Caco-2 (cell line): ENCODE measurements at regions not wholly inside any gene's neighbourhood (a gene's known extent, or its start where the extent isn't known, plus 50 kb on each side); places are given as distances from the start of the nearest gene placed in this dataset.

Source experiments
- BruUV-seq: library from RNA; stranded (reverse); fragments of 400-500 nt; replicated peaks from 2 replicates; lab custom pipeline; 2021; lab: Mats Ljungman, UMichigan
- CTCF ChIA-PET: fragments of 300-600 bp; sonication (Branson Sonifier 250); formaldehyde crosslinking; loops from one replicate; lab custom pipeline; 2022; ENCODE audit warnings: antibody characterized with exemption; lab: Charles Lee
- POLR2A ChIA-PET: fragments of 300-600 bp; sonication (Branson Sonifier 250); formaldehyde crosslinking; loops from one replicate; lab custom pipeline; 2022; ENCODE audit warnings: antibody characterized with exemption; lab: Charles Lee
- DNase-seq, 2 experiments: peaks; one replicate each; pipeline versions ENCODE4 v3.0.0 to v3.0.0-alpha.2; 2020 to 2022
- H3K27me3 ChIP-seq: replicated peaks from 2 replicates; pipeline ENCODE4 v1.6.0; 2011; ENCODE audit warnings: low read length; ENCODE audit not compliant: control insufficient read depth, insufficient read depth
- H3K36me3 ChIP-seq: 2 replicates; pipeline ENCODE4 v1.5.1; 2011; ENCODE audit warnings: low read length; ENCODE audit not compliant: control insufficient read depth, insufficient read depth
- H3K4me1 ChIP-seq: fragments of 250-450 bp; sonication (Bioruptor Pico); 2 replicates; pipeline ENCODE4 v1.5.1; 2020; ENCODE audit warnings: mild to moderate bottlenecking
- H3K4me3 ChIP-seq: 2 replicates; pipeline ENCODE4 v1.5.1; 2011; ENCODE audit warnings: low read depth, mild to moderate bottlenecking, control low read depth, low read length
- H3K9me3 ChIP-seq: fragments of 250-450 bp; sonication (Bioruptor Pico); 2 replicates; pipeline ENCODE4 v1.5.1; 2020; ENCODE audit warnings: mild to moderate bottlenecking, moderate library complexity
- H3K27ac Mint-ChIP-seq: one replicate; pipeline ENCODE4 v1.8.0; 2022; ENCODE audit warnings: mixed read lengths; ENCODE audit not compliant: unreplicated experiment
- H3K27me3 Mint-ChIP-seq: one replicate; pipeline ENCODE4 v1.8.0; 2022; ENCODE audit warnings: mixed read lengths; ENCODE audit not compliant: insufficient read depth, unreplicated experiment
- H3K36me3 Mint-ChIP-seq: one replicate; pipeline ENCODE4 v1.8.0; 2022; ENCODE audit warnings: mild to moderate bottlenecking, mixed read lengths; ENCODE audit not compliant: insufficient read depth, unreplicated experiment
- H3K4me1 Mint-ChIP-seq: one replicate; pipeline ENCODE4 v1.8.0; 2022; ENCODE audit warnings: low read depth, mixed read lengths; ENCODE audit not compliant: unreplicated experiment
- H3K4me3 Mint-ChIP-seq: one replicate; pipeline ENCODE4 v1.8.0; 2022; ENCODE audit warnings: mild to moderate bottlenecking, moderate library complexity, mixed read lengths; ENCODE audit not compliant: unreplicated experiment
- H3K9me3 Mint-ChIP-seq: one replicate; pipeline ENCODE4 v1.8.0; 2022; ENCODE audit warnings: mixed read lengths; ENCODE audit not compliant: unreplicated experiment
- CTCF ChIP-seq, 2 experiments: fragments of 200-600 bp in 1 of 2; IDR thresholded peaks; 1 replicate in 1 of 2; 2 replicates in 1 of 2; pipeline versions ENCODE4 v1.5.1 to v1.8.0; 2011 to 2022; ENCODE audit warnings: antibody characterized with exemption in 1 of 2, control low read depth in 1 of 2, inconsistent platforms in 1 of 2, low read depth in 1 of 2, low read length in 1 of 2, mild to moderate bottlenecking in 1 of 2, moderate library complexity in 1 of 2; ENCODE audit not compliant: insufficient read depth in 1 of 2, severe bottlenecking in 1 of 2, unreplicated experiment in 1 of 2
- intact Hi-C: fragments of 100-400 bp; cut with micrococcal nuclease; formaldehyde crosslinking; loops from one replicate; pipeline ENCODE4 v1.10.0; 2022; ENCODE audit not compliant: unreplicated experiment

- no peak for DNase-seq
- no TSS peak for BruUV-seq
- intact Hi-C loops = no loop called here
- no peaks in the 10 kb centered on the region for H3K4me1 ChIP-seq
- no peak overlapping the region for H3K27ac Mint-ChIP-seq
- H3K9me3 Mint-ChIP-seq = no peaks in the 10 kb centered on the region
- H3K4me3 ChIP-seq = no peak overlapping the region
- ChIA-PET POLR2A (no interaction called here), CTCF (no interaction called here)
- no peaks in the 10 kb centered on the region for H3K36me3 ChIP-seq
- no peaks in the 10 kb centered on the region for H3K27me3 ChIP-seq
- H3K36me3 Mint-ChIP-seq = no peaks in the 10 kb centered on the region
- H3K27me3 Mint-ChIP-seq = no peaks in the 10 kb centered on the region
- no peak for TF ChIP-seq CTCF (IDR thresholded peaks at IDR 0.05; ENCODE audit: insufficient read depth in 1 of 2, low read depth in 1 of 2, low read length in 1 of 2, severe bottlenecking in 1 of 2, unreplicated experiment in 1 of 2)
- no peak overlapping the region for H3K4me3 Mint-ChIP-seq
- H3K4me1 Mint-ChIP-seq = no peaks in the 10 kb centered on the region
- peaks cover 3% of the 10 kb centered on the region; the same call in 1 of the 2 replicates for H3K9me3 ChIP-seq
Observed at GRCh38 chr9:38177680-38178079, 108.7 kb upstream of the SHB start.

- H3K4me3 ChIP-seq = no peak overlapping the region
- Mint-ChIP-seq H3K27me3 (no peaks in the 10 kb centered on the region), H3K27ac (no peak overlapping the region), H3K36me3 (peaks cover 4% of the 10 kb centered on the region), H3K4me1 (peaks cover 7% of the 10 kb centered on the region), H3K4me3 (no peak overlapping the region), H3K9me3 (peaks cover 7% of the 10 kb centered on the region)
- no peaks in the 10 kb centered on the region for H3K27me3 ChIP-seq
- H3K36me3 ChIP-seq = no peaks in the 10 kb centered on the region
- ChIA-PET CTCF (no interaction called here), POLR2A (no interaction called here)
- H3K4me1 ChIP-seq = no peaks in the 10 kb centered on the region; the same call in 1 of the 2 replicates
- intact Hi-C loops = no loop called here
- TF ChIP-seq CTCF (IDR thresholded peaks at IDR 0.05; ENCODE audit: insufficient read depth in 1 of 2, low read depth in 1 of 2, low read length in 1 of 2, severe bottlenecking in 1 of 2, unreplicated experiment in 1 of 2) = no peak
- BruUV-seq = no TSS peak
- peaks cover 14% of the 10 kb centered on the region for H3K9me3 ChIP-seq
- no peak for DNase-seq
Observed at GRCh38 chr9:38176251-38176650, 107.2 kb upstream of the SHB start.

- POLR2A ChIA-PET = no interaction called here
- DNase-seq = no peak
- Mint-ChIP-seq H3K9me3 (peaks cover 16% of the 10 kb centered on the region), H3K27ac (no peak overlapping the region), H3K4me1 (peaks cover 11% of the 10 kb centered on the region), H3K36me3 (peaks cover 5% of the 10 kb centered on the region), H3K27me3 (no peaks in the 10 kb centered on the region), H3K4me3 (no peak overlapping the region)
- Histone ChIP-seq H3K36me3 (no peaks in the 10 kb centered on the region), H3K4me1 (no peaks in the 10 kb centered on the region; the same call in 1 of the 2 replicates), H3K4me3 (no peak overlapping the region), H3K9me3 (peaks cover 19% of the 10 kb centered on the region), H3K27me3 (no peaks in the 10 kb centered on the region)
- BruUV-seq = no TSS peak
- no peak for TF ChIP-seq CTCF (IDR thresholded peaks at IDR 0.05; ENCODE audit: insufficient read depth in 1 of 2, low read depth in 1 of 2, low read length in 1 of 2, severe bottlenecking in 1 of 2, unreplicated experiment in 1 of 2)
- intact Hi-C loops = no loop called here
- CTCF ChIA-PET = no interaction called here
Observed at GRCh38 chr9:38175423-38175822, 106.4 kb upstream of the SHB start.
